IMR-90 (cell line): ENCODE measurements at regions not wholly inside any gene's neighbourhood (a gene's known extent, or its start where the extent isn't known, plus 50 kb on each side); places are given as distances from the start of the nearest gene placed in this dataset.

Experiments used
- ATAC-seq: fragments of 200-7000 bp; cut with Tn5 transposase; 2 replicates; pipeline ENCODE4 v1.9.1; 2020; ENCODE audit warnings: low read depth, mild to moderate bottlenecking, moderate library complexity
- BruUV-seq: library from RNA; stranded (reverse); fragments of 400-500 nt; replicated peaks from 2 replicates; lab custom pipeline; 2021; lab: Mats Ljungman, UMichigan
- CTCF ChIA-PET: fragments of 300-600 bp; formaldehyde crosslinking; extraction: SDS; loops from one replicate; lab custom pipeline; 2021; ENCODE audit warnings: antibody characterized with exemption; lab: Yijun Ruan, JAX
- POLR2A ChIA-PET: fragments of 300-600 bp; sonication (Branson Sonifier 250); formaldehyde crosslinking; loops from one replicate; lab custom pipeline; 2022; ENCODE audit warnings: antibody characterized with exemption; ENCODE audit not compliant: unreplicated experiment; lab: Charles Lee
- DNase-seq: peaks from one replicate; pipeline ENCODE4 v3.0.0; 2013
- H2AFZ ChIP-seq: replicated peaks from 2 replicates; pipeline ENCODE3; 2013; ENCODE audit warnings: low read length, mild to moderate bottlenecking; ENCODE audit not compliant: poor library complexity
- H2AK5ac ChIP-seq: 2 replicates; pipeline ENCODE4 v1.6.1; 2013; ENCODE audit warnings: low read depth, low read length, inconsistent platforms
- H2AK9ac ChIP-seq: replicated peaks from 2 replicates; pipeline ENCODE3; 2013; ENCODE audit warnings: mild to moderate bottlenecking, low read depth, low read length, moderate library complexity; ENCODE audit not compliant: poor library complexity
- H2BK120ac ChIP-seq: 2 replicates; pipeline ENCODE4 v1.6.1; 2013; ENCODE audit warnings: low read depth, low read length, inconsistent platforms
- H2BK15ac ChIP-seq: 3 replicates; pipeline ENCODE4 v1.6.1; 2013; ENCODE audit warnings: low read depth, low read length, inconsistent platforms
- H2BK20ac ChIP-seq: 2 replicates; pipeline ENCODE4 v1.6.1; 2013; ENCODE audit warnings: low read depth, mild to moderate bottlenecking, inconsistent platforms, low read length, moderate library complexity
- H2BK5ac ChIP-seq: 2 replicates; pipeline ENCODE4 v1.6.1; 2013; ENCODE audit warnings: mild to moderate bottlenecking, low read depth, low read length, inconsistent platforms; ENCODE audit not compliant: poor library complexity, severe bottlenecking
- H3K14ac ChIP-seq: replicated peaks from 2 replicates; pipeline ENCODE4 v1.6.1; 2013; ENCODE audit warnings: low read depth, low read length, inconsistent platforms
- H3K18ac ChIP-seq: 2 replicates; pipeline ENCODE4 v1.6.1; 2013; ENCODE audit warnings: low read depth, low read length, control low read depth
- H3K23ac ChIP-seq: 2 replicates; pipeline ENCODE4 v1.6.1; 2013; ENCODE audit warnings: low read depth, low read length, inconsistent platforms
- H3K27ac ChIP-seq: 2 replicates; pipeline ENCODE4 v1.5.1; 2013; ENCODE audit warnings: mild to moderate bottlenecking, control low read depth, low read length; ENCODE audit not compliant: insufficient read depth
- H3K27me3 ChIP-seq: 2 replicates; pipeline ENCODE4 v1.6.1; 2013; ENCODE audit warnings: low read length; ENCODE audit not compliant: control insufficient read depth, insufficient read depth
- H3K36me3 ChIP-seq: 2 replicates; pipeline ENCODE4 v1.6.1; 2013; ENCODE audit warnings: low read length, mixed read lengths; ENCODE audit not compliant: control insufficient read depth, insufficient read depth
- H3K4ac ChIP-seq: 2 replicates; pipeline ENCODE4 v1.6.1; 2013; ENCODE audit warnings: low read depth, low read length, inconsistent platforms
- H3K4me1 ChIP-seq: 2 replicates; pipeline ENCODE4 v1.6.1; 2013; ENCODE audit warnings: low read length, mixed read lengths; ENCODE audit not compliant: control insufficient read depth, insufficient read depth
- H3K4me2 ChIP-seq: 2 replicates; pipeline ENCODE4 v1.6.1; 2013; ENCODE audit warnings: low read depth, mild to moderate bottlenecking, control low read depth, low read length, moderate library complexity
- H3K4me3 ChIP-seq: 2 replicates; pipeline ENCODE4 v1.5.1; 2013; ENCODE audit warnings: low read depth, mild to moderate bottlenecking, control low read depth, low read length, moderate library complexity; ENCODE audit not compliant: insufficient read depth
- H3K56ac ChIP-seq: 2 replicates; pipeline ENCODE4 v1.6.1; 2013; ENCODE audit warnings: low read length, inconsistent platforms; ENCODE audit not compliant: insufficient read depth; ENCODE audit errors: extremely low read depth
- H3K79me1 ChIP-seq, 2 experiments: 2 replicates each; pipeline ENCODE4 v1.6.1; 2013; ENCODE audit warnings: low read length in 2 of 2, inconsistent platforms in 1 of 2, low read depth in 1 of 2
- H3K9ac ChIP-seq: 2 replicates; pipeline ENCODE4 v1.6.1; 2013; ENCODE audit warnings: low read depth, low read length, control low read depth
- H3K9me1 ChIP-seq: 2 replicates; pipeline ENCODE4 v1.6.1; 2013; ENCODE audit warnings: low read length, inconsistent platforms; ENCODE audit not compliant: insufficient read depth
- H3K9me3 ChIP-seq: 2 replicates; pipeline ENCODE4 v1.6.1; 2013; ENCODE audit warnings: low read length; ENCODE audit not compliant: control insufficient read depth, insufficient read depth
- H4K20me1 ChIP-seq: 2 replicates; pipeline ENCODE4 v1.6.1; 2013; ENCODE audit warnings: low read length, inconsistent platforms; ENCODE audit not compliant: insufficient read depth
- H4K5ac ChIP-seq: 2 replicates; pipeline ENCODE4 v1.6.1; 2013; ENCODE audit warnings: mild to moderate bottlenecking, low read depth, low read length, control low read depth
- H4K8ac ChIP-seq, 2 experiments: 2 replicates each; pipeline ENCODE4 v1.6.1; 2013; ENCODE audit warnings: low read depth in 2 of 2, low read length in 2 of 2, control low read depth in 1 of 2, inconsistent platforms in 1 of 2
- H4K91ac ChIP-seq: 2 replicates; pipeline ENCODE4 v1.6.1; 2013; ENCODE audit warnings: low read depth, low read length, inconsistent platforms; ENCODE audit not compliant: insufficient read depth
- FOS ChIP-seq: fragments of 150-350 bp; IDR thresholded peaks from 2 replicates; pipeline ENCODE4 v1.6.1; 2016; ENCODE audit warnings: low read depth, low read length
- MAZ ChIP-seq: IDR thresholded peaks from 2 replicates; pipeline ENCODE4 v1.6.1; 2012; ENCODE audit warnings: low read depth, mild to moderate bottlenecking, low read length, improper control_type of control experiment, moderate library complexity, borderline replicate concordance
- MXI1 ChIP-seq: IDR thresholded peaks from 2 replicates; pipeline ENCODE4 v1.6.1; 2012; ENCODE audit warnings: low read depth, mild to moderate bottlenecking, low read length, moderate library complexity, borderline replicate concordance
- NFE2L2 ChIP-seq: fragments of 150-350 bp; IDR thresholded peaks from 2 replicates; pipeline ENCODE4 v1.6.1; 2016; ENCODE audit warnings: low read depth, mild to moderate bottlenecking, low read length
- RAD21 ChIP-seq: IDR thresholded peaks from 2 replicates; pipeline ENCODE4 v1.6.1; 2012; ENCODE audit warnings: low read length, improper control_type of control experiment
- RCOR1 ChIP-seq: IDR thresholded peaks from 2 replicates; pipeline ENCODE4 v1.6.1; 2012; ENCODE audit warnings: mild to moderate bottlenecking, low read length, improper control_type of control experiment; ENCODE audit not compliant: insufficient replicate concordance
- RFX5 ChIP-seq: IDR thresholded peaks from 2 replicates; pipeline ENCODE4 v1.8.0; 2012; ENCODE audit warnings: low read depth, mild to moderate bottlenecking, low read length, moderate library complexity
- SMC3 ChIP-seq: fragments of 150-350 bp; IDR thresholded peaks from 2 replicates; pipeline ENCODE4 v1.6.1; 2016; ENCODE audit warnings: low read depth, mild to moderate bottlenecking, antibody characterized with exemption, low read length, moderate library complexity
- WGBS, 2 experiments: methylation state at CpG; one replicate each; pipeline versions ENCODE4 v1.1.5 to v1.1.7; 2013; ENCODE audit warnings: missing lambda C conversion rate in 2 of 2; ENCODE audit not compliant: insufficient read length in 1 of 2; ENCODE audit errors: extremely low coverage in 2 of 2; 5-methylcytosine and 5-hydroxymethylcytosine counted together
- dilution Hi-C: fragments of 300-500 bp; cut with HindIII; formaldehyde crosslinking; loops from one replicate; pipeline ENCODE4 v1.14.3; 2018; ENCODE audit warnings: low sequenced_read_pairs; ENCODE audit not compliant: unreplicated experiment
- in situ Hi-C: fragments of 300-500 bp; cut with MboI; formaldehyde crosslinking; loops from 3 replicates; pipeline ENCODE4 v1.14.3; 2019; ENCODE audit warnings: low sequenced_read_pairs, inconsistent platforms, mixed read lengths
- intact Hi-C: fragments of 100-400 bp; cut with micrococcal nuclease; formaldehyde crosslinking; loops from 2 replicates; pipeline ENCODE4 v1.10.0; 2022
- TF ChIP-seq, protein P1 (sequence below): fragments of 150-350 bp; IDR thresholded peaks from 2 replicates; pipeline ENCODE4 v1.6.1; 2016; ENCODE audit warnings: low read depth, mild to moderate bottlenecking, low read length, moderate library complexity, borderline replicate concordance

DNA sequence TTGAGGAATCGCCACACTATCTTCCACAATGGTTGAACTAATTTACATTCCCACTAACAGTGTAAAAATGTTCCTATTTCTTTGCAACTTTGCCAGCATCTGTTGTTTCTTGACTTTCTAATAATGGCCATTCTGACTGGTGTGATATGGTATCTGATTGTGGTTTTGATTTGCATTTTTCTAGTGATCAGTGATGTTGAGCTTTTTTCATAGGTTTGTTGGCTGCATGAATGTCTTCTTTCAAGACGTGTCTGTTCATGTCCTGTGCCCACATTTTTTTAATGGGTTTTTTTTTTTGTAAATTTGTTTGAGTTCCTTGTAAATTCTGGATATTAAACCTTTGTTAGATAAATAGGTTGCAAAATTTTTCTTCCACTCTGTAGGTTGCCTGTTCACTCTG, 615.9 kb downstream of the SEMA5A start:
- peaks cover 2% of the 10 kb centered on the region; the same call in 1 of the 2 replicates for H3K4me1 ChIP-seq
- no peak overlapping the region for H2AFZ ChIP-seq
- in situ Hi-C loops (no loop called here), dilution Hi-C loops (no loop called here), intact Hi-C loops (no loop called here)
- H3K18ac ChIP-seq: no peak overlapping the region
- no peak overlapping the region for H4K8ac ChIP-seq
- DNase-seq: no peak
- H2BK5ac ChIP-seq: no peak overlapping the region
- ChIA-PET POLR2A (no interaction called here), CTCF (no interaction called here)
- no peak overlapping the region for H2AK9ac ChIP-seq
- no peaks in the 10 kb centered on the region for H3K79me1 ChIP-seq
- no peak overlapping the region for H3K27ac ChIP-seq
- no peak overlapping the region for H3K4me2 ChIP-seq
- no peak overlapping the region for H2BK120ac ChIP-seq
- no peaks in the 10 kb centered on the region for H3K27me3 ChIP-seq
- no peak overlapping the region for H2BK15ac ChIP-seq
- H3K4me3 ChIP-seq: no peak overlapping the region
- no peak overlapping the region for H2AK5ac ChIP-seq
- WGBS, 2 experiments: no CpG with 5 or more reads among the region's 2 CpGs
- no peaks in the 10 kb centered on the region for H3K9me3 ChIP-seq
- H3K9me1 ChIP-seq: 0 out of 2 replicates have a peak, but pooled peaks cover 4% of the 10 kb centered on the region
- no peak overlapping the region for H4K5ac ChIP-seq
- H3K14ac ChIP-seq: no peak overlapping the region
- no peak overlapping the region for H3K9ac ChIP-seq
- no peak overlapping the region for H4K91ac ChIP-seq
- TF ChIP-seq SMC3 (no peak), NFE2L2 (no peak), RAD21 (no peak), RCOR1 (no peak), RFX5 (no peak), FOS (no peak), MXI1 (no peak), MAZ (no peak)
- TF ChIP-seq, protein P1, sequence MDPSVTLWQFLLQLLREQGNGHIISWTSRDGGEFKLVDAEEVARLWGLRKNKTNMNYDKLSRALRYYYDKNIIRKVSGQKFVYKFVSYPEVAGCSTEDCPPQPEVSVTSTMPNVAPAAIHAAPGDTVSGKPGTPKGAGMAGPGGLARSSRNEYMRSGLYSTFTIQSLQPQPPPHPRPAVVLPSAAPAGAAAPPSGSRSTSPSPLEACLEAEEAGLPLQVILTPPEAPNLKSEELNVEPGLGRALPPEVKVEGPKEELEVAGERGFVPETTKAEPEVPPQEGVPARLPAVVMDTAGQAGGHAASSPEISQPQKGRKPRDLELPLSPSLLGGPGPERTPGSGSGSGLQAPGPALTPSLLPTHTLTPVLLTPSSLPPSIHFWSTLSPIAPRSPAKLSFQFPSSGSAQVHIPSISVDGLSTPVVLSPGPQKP: no peak
- H4K20me1 ChIP-seq: no peaks in the 10 kb centered on the region
- no TSS peak for BruUV-seq
- no peak for ATAC-seq
- H3K56ac ChIP-seq: no peak overlapping the region
- no peak overlapping the region for H3K4ac ChIP-seq
- H3K23ac ChIP-seq: no peak overlapping the region
- no peak overlapping the region for H2BK20ac ChIP-seq
- no peaks in the 10 kb centered on the region for H3K36me3 ChIP-seq
